H9 (cell line): ENCODE measurements at regions not wholly inside any gene's neighbourhood (a gene's known extent, or its start where the extent isn't known, plus 50 kb on each side); places are given as distances from the start of the nearest gene placed in this dataset.

Source experiments
- DNase-seq: peaks from one replicate; pipeline ENCODE4 v3.0.0-alpha.2; 2017
- H2AFZ ChIP-seq: one replicate; pipeline ENCODE4 v1.6.1; 2013; ENCODE audit warnings: mild to moderate bottlenecking, low read length, control low read depth, moderate library complexity
- H2AK5ac ChIP-seq: 2 replicates; pipeline ENCODE4 v1.6.1; 2013; ENCODE audit warnings: low read length, control low read depth, mixed read lengths; ENCODE audit not compliant: insufficient read length
- H2BK120ac ChIP-seq: one replicate; pipeline ENCODE4 v1.6.1; 2013; ENCODE audit warnings: low read depth, mild to moderate bottlenecking, low read length, control low read depth, inconsistent platforms; ENCODE audit not compliant: poor library complexity, severe bottlenecking
- H2BK12ac ChIP-seq: 2 replicates; pipeline ENCODE4 v1.6.1; 2013; ENCODE audit warnings: low read length, control low read depth, mixed read lengths, low read depth; ENCODE audit not compliant: insufficient read length
- H2BK15ac ChIP-seq: 2 replicates; pipeline ENCODE4 v1.6.1; 2013; ENCODE audit warnings: low read depth, low read length, control low read depth
- H2BK20ac ChIP-seq: one replicate; pipeline ENCODE4 v1.6.1; 2013; ENCODE audit warnings: low read depth, mild to moderate bottlenecking, low read length, control low read depth, inconsistent platforms; ENCODE audit not compliant: poor library complexity, severe bottlenecking
- H2BK5ac ChIP-seq: 2 replicates; pipeline ENCODE4 v1.6.1; 2013; ENCODE audit warnings: low read length, control low read depth, mixed read lengths; ENCODE audit not compliant: insufficient read length
- H3K14ac ChIP-seq: 2 replicates; pipeline ENCODE4 v1.6.1; 2013; ENCODE audit warnings: low read length, control low read depth; ENCODE audit not compliant: insufficient read depth
- H3K18ac ChIP-seq: 2 replicates; pipeline ENCODE4 v1.6.1; 2013; ENCODE audit warnings: low read depth, mild to moderate bottlenecking, mixed read lengths, low read length, control low read depth; ENCODE audit not compliant: insufficient read length
- H3K23ac ChIP-seq: 2 replicates; pipeline ENCODE4 v1.6.1; 2013; ENCODE audit warnings: low read length, control low read depth, mixed read lengths, low read depth; ENCODE audit not compliant: insufficient read length
- H3K23me2 ChIP-seq: 2 replicates; pipeline ENCODE4 v1.6.1; 2013; ENCODE audit warnings: low read depth, mild to moderate bottlenecking, mixed read lengths, low read length, control low read depth; ENCODE audit not compliant: insufficient read length, poor library complexity, severe bottlenecking
- H3K27ac ChIP-seq: 2 replicates; pipeline ENCODE4 v1.5.1; 2013; ENCODE audit warnings: low read length, control low read depth, mixed read lengths, low read depth; ENCODE audit not compliant: insufficient read length
- H3K27me3 ChIP-seq: 2 replicates; pipeline ENCODE4 v1.6.1; 2013; ENCODE audit warnings: low read length, control low read depth, inconsistent platforms; ENCODE audit not compliant: insufficient read depth
- H3K4ac ChIP-seq: 2 replicates; pipeline ENCODE4 v1.6.1; 2013; ENCODE audit warnings: low read depth, mild to moderate bottlenecking, control low read depth, inconsistent platforms, low read length, moderate library complexity
- H3K4me1 ChIP-seq: 2 replicates; pipeline ENCODE4 v1.6.1; 2013; ENCODE audit warnings: low read length, control low read depth, inconsistent platforms; ENCODE audit not compliant: insufficient read depth
- H3K4me2 ChIP-seq: 2 replicates; pipeline ENCODE4 v1.6.1; 2013; ENCODE audit warnings: low read length, control low read depth, mixed read lengths; ENCODE audit not compliant: insufficient read length, insufficient read depth
- H3K56ac ChIP-seq: 2 replicates; pipeline ENCODE4 v1.6.1; 2013; ENCODE audit warnings: low read depth, mild to moderate bottlenecking, mixed read lengths, low read length, control low read depth; ENCODE audit not compliant: insufficient read length
- H3K79me1 ChIP-seq: 2 replicates; pipeline ENCODE4 v1.6.1; 2013; ENCODE audit warnings: low read depth, mild to moderate bottlenecking, moderate library complexity, low read length, control low read depth, inconsistent platforms; ENCODE audit not compliant: insufficient read depth, poor library complexity, severe bottlenecking
- H3K79me2 ChIP-seq: 2 replicates; pipeline ENCODE4 v1.6.1; 2013; ENCODE audit warnings: low read length, control low read depth, inconsistent platforms; ENCODE audit not compliant: insufficient read depth
- H3K9ac ChIP-seq: 2 replicates; pipeline ENCODE4 v1.6.1; 2013; ENCODE audit warnings: low read length, control low read depth, mixed read lengths; ENCODE audit not compliant: insufficient read length; ENCODE audit errors: extremely low read depth
- H3K9me3 ChIP-seq: one replicate; pipeline ENCODE4 v1.6.1; 2013; ENCODE audit warnings: low read depth, low read length, inconsistent platforms; ENCODE audit not compliant: control insufficient read depth
- H3T11ph ChIP-seq: one replicate; pipeline ENCODE4 v1.6.1; 2013; ENCODE audit warnings: mild to moderate bottlenecking, low read length, control low read depth, inconsistent platforms
- H4K20me1 ChIP-seq: one replicate; pipeline ENCODE4 v1.6.1; 2013; ENCODE audit not compliant: control insufficient read depth, insufficient read length, insufficient read depth
- H4K5ac ChIP-seq: 2 replicates; pipeline ENCODE4 v1.6.1; 2013; ENCODE audit warnings: low read depth, mild to moderate bottlenecking, mixed read lengths, low read length, control low read depth; ENCODE audit not compliant: insufficient read length
- H4K8ac ChIP-seq: replicated peaks from 2 replicates; pipeline ENCODE4 v1.6.1; 2013; ENCODE audit warnings: low read length, control low read depth, mixed read lengths, low read depth; ENCODE audit not compliant: insufficient read length
- H4K91ac ChIP-seq: 2 replicates; pipeline ENCODE4 v1.6.1; 2013; ENCODE audit warnings: low read depth, mild to moderate bottlenecking, moderate library complexity, mixed read lengths, low read length, control low read depth; ENCODE audit not compliant: insufficient read length
- H3K27ac Mint-ChIP-seq, 3 experiments: 2 replicates in 2 of 3; 3 replicates in 1 of 3; pipeline ENCODE4 v1.8.0; 2020 to 2021; ENCODE audit warnings: mixed read lengths in 3 of 3, mild to moderate bottlenecking in 1 of 3, moderate library complexity in 1 of 3
- H3K27me3 Mint-ChIP-seq: 2 replicates; pipeline ENCODE4 v1.8.0; 2021; ENCODE audit warnings: low read depth, mild to moderate bottlenecking, moderate library complexity, mixed read lengths
- H3K36me3 Mint-ChIP-seq, 3 experiments: 2 replicates in 2 of 3; 3 replicates in 1 of 3; pipeline ENCODE4 v1.8.0; 2020 to 2021; ENCODE audit warnings: low read depth in 3 of 3, mixed read lengths in 3 of 3; ENCODE audit not compliant: insufficient read depth in 1 of 3
- H3K4me1 Mint-ChIP-seq, 2 experiments: 2 replicates each; pipeline ENCODE4 v1.8.0; 2020; ENCODE audit warnings: mixed read lengths in 2 of 2
- H3K4me3 Mint-ChIP-seq, 2 experiments: 2 replicates in 1 of 2; 3 replicates in 1 of 2; pipeline ENCODE4 v1.8.0; 2020 to 2021; ENCODE audit warnings: mild to moderate bottlenecking in 2 of 2, mixed read lengths in 2 of 2, moderate library complexity in 1 of 2
- H3K9me3 Mint-ChIP-seq, 2 experiments: 2 replicates in 1 of 2; 3 replicates in 1 of 2; pipeline ENCODE4 v1.8.0; 2020; ENCODE audit warnings: mild to moderate bottlenecking in 2 of 2, mixed read lengths in 2 of 2, moderate library complexity in 1 of 2
- WGBS: extraction: QIAGEN DNeasy Blood & Tissue Kit; methylation state at CpG from one replicate; pipeline ENCODE4 v1.1.7; 2013; ENCODE audit warnings: missing lambda C conversion rate, low lambda C conversion rate, mixed read lengths; ENCODE audit not compliant: insufficient read length; ENCODE audit errors: extremely low coverage; 5-methylcytosine and 5-hydroxymethylcytosine counted together
- TF ChIP-seq, protein P1 (sequence below): fragments of 200-600 bp; sonication (generic); conservative IDR thresholded peaks from 3 replicates; pipeline ENCODE4 v1.8.0; 2021; ENCODE audit warnings: antibody characterized with exemption, mild to moderate bottlenecking

DNA sequence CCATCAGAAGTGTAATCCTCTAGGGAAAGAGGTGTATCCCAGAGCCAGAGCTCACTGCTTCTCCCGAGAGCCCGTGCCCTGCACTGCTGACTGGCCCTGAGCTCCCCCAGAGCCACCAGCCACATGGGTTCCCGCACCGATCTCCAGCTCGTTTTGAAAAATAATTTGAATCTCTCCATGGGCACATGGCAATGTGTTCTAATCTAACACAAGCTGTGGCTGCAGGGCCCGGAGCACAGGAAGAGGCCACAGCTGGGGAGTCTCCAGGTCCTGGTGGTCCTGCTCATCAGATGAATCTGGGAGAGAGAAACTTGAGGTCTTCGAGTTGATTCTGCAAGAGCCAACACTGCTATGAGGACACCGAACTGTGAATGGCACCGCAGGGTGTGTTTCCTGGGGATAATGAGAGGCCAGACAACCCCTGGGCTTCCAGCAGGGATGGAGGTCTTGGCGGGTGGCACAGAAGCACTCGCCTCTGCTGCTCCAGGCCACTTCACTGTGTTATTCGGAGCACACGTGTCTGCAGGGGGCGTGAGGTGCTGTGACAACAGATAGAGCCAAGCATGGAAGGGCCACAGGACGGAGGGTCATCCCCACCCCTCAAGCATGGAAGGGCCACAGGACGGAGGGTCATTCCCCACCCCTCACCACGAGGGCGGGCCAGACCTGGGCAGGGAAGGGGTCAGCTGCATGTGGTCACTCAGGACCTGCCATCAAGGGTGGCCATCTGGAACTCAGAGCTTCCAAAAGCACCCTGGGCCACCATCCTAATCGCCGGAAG is 196.8 kb downstream of the NDUFA10 start:
- Histone ChIP-seq H3K79me1 (no peaks in the 10 kb centered on the region), H4K5ac (no peak overlapping the region), H3K9ac (no peak overlapping the region), H3K4me2 (no peak overlapping the region), H3K27ac (no peak overlapping the region), H3K18ac (no peak overlapping the region), H3K27me3 (no peaks in the 10 kb centered on the region), H2BK15ac (no peak overlapping the region), H3K4ac (no peak overlapping the region), H2BK120ac (no peak overlapping the region), H3K79me2 (no peaks in the 10 kb centered on the region), H2BK20ac (no peak overlapping the region), H3K23me2 (no peaks in the 10 kb centered on the region), H3K23ac (no peak overlapping the region), H2BK12ac (no peak overlapping the region), H4K20me1 (no peaks in the 10 kb centered on the region), H3T11ph (no peak overlapping the region), H2AK5ac (no peak overlapping the region), H3K14ac (no peak overlapping the region), H3K4me1 (peaks cover 2% of the 10 kb centered on the region; the same call in 1 of the 2 replicates), H2AFZ (no peak overlapping the region), H2BK5ac (no peak overlapping the region), H3K9me3 (no peaks in the 10 kb centered on the region), H4K8ac (no peak overlapping the region), H3K56ac (no peak overlapping the region), H4K91ac (no peak overlapping the region)
- H3K4me1 Mint-ChIP-seq = peaks cover 31 to 32% of the 10 kb centered on the region in 2 experiments
- peak; percentile 25 for DNase-seq
- H3K4me3 Mint-ChIP-seq = no peak overlapping the region; a peak in 1 of 5 replicates
- TF ChIP-seq, protein P1, sequence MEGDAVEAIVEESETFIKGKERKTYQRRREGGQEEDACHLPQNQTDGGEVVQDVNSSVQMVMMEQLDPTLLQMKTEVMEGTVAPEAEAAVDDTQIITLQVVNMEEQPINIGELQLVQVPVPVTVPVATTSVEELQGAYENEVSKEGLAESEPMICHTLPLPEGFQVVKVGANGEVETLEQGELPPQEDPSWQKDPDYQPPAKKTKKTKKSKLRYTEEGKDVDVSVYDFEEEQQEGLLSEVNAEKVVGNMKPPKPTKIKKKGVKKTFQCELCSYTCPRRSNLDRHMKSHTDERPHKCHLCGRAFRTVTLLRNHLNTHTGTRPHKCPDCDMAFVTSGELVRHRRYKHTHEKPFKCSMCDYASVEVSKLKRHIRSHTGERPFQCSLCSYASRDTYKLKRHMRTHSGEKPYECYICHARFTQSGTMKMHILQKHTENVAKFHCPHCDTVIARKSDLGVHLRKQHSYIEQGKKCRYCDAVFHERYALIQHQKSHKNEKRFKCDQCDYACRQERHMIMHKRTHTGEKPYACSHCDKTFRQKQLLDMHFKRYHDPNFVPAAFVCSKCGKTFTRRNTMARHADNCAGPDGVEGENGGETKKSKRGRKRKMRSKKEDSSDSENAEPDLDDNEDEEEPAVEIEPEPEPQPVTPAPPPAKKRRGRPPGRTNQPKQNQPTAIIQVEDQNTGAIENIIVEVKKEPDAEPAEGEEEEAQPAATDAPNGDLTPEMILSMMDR = no peak
- H3K9me3 Mint-ChIP-seq = peaks cover 0 to 5% of the 10 kb centered on the region in 2 experiments
- peaks cover 10% of the 10 kb centered on the region for H3K27me3 Mint-ChIP-seq
- WGBS = no CpG with 5 or more reads among the region's 20 CpGs
- H3K27ac Mint-ChIP-seq = peak overlapping the region in 1 of 3 experiments; percentile 23; a peak in 1 of 7 replicates
- H3K36me3 Mint-ChIP-seq = peaks cover 0 to 4% (median 0%) of the 10 kb centered on the region in 3 experiments; a peak in 2 of 7 replicates
